Left hindlimb (tissue), 1 donor: ENCODE measurements at regions not wholly inside any gene's neighbourhood (a gene's known extent, or its start where the extent isn't known, plus 50 kb on each side); places are given as distances from the start of the nearest gene placed in this dataset.
"Not testable (repeated sequence)": the region's sequence is repeated elsewhere in the genome, so short reads cannot be mapped to it uniquely, and the experiment has no call there.

ENCODE experiments used
- DNase-seq: peaks from one replicate; pipeline ENCODE4 v3.0.0-alpha.2; 2018

DNA sequence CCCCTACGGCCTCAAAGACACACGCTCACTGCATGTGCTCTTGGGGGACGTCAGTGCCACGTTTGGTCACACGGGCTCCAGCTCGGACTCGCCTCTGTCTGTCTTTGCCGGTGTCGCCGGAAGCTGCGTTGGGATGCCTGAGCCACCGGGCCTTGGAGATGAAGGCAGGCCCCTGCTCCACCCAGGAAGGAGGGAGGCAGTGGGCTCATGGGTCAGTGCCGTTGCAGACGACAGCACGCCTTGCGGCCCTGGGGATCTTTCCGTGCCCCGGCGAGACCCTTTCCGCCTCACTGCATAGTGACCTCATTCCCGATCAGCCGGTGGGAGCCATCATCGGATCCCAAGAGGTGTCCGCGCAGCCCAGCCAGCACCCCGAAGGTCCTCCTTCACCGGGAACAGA is 1407.3 kb upstream of the PCDH10 start:
- not testable (repeated sequence) for DNase-seq

DNA sequence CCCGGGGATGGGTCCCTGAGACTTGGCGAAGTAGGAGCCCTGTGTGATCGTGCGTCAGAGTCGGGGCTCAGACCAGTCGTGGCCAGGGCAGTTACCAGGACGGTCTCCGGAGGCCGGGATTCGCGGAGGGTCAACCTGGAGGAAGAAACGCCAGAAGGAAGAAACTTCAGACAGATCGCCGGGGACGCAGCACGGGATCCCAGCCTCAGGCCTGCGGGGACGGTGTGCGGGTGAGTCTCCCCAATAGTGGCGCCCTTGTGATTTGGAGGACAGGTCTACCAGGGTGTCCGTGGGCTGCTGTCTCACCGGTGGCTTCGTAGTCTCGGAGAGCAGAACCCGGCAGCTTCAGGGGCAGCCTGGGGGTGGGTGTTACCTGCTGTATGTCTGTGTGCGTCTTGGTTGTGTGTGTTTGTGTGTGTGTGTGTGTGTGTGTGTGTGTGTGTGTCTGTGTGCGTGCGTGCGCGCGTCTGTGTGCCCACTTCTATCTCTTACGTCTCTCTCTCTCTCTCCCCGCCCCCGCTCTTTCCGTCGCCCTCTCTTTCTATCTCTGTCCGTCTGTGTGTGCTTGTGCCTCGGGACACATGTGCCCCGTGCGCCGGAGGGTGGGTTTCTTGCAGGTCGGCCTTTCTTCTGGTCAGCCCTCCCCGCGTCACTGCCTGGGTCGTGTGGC is 1406.4 kb upstream of the PCDH10 start:
- not testable (repeated sequence) for DNase-seq

DNA sequence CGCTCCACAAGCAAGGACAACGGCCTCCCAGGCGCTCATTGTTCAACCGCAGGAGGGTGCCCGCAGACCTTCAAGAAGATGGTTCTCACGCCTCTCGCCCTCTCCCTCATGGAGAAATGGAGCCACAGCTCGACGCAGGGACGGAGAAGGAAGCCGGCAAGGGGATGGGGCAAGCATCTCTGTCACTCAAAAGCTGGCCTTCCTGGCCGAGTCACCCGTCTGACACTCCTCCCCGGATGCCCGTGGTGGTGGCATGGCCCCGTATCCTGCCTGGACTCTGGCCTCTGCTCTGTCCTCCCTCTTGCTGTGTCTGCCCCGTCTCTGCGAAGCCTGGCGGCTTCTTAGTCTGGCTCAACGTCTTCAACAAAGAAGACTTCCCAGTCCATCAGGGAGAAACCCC is 1405.7 kb upstream of the PCDH10 start:
- DNase-seq, result not testable (repeated sequence)

DNA sequence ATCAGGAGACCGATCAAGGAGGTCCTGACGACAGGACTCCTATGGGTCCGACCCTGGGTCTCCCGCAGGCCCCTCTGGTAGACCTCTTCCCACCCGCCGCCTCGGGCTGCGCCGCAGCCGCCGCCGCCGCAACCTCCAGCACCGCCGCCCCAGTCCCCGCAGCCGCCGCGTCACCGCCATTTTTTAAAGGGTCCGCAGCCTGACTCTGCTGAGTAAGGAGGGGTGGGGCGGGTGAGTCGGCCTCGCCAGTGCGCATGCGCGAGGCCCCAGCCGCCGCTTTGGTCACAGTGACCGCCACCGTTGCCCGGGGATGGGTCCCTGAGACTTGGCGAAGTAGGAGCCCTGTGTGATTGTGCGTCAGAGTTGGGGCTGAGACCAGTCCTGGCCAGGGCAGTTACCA is 1401.9 kb upstream of the PCDH10 start:
- DNase-seq, result not testable (repeated sequence)

DNA sequence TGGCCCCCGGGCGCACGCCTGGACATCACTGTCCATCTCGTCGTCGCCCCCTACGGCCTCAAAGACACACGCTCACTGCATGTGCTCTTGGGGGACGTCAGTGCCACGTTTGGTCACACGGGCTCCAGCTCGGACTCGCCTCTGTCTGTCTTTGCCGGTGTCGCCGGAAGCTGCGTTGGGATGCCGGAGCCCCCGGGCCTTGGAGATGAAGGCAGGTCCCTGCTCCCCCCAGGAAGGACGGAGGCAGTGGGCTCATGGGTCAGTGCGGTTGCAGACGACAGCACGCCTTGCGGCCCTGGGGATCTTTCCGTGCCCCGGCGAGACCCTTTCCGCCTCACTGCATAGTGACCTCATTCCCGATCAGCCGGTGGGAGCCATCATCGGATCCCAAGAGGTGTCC is 1399.9 kb upstream of the PCDH10 start:
- DNase-seq, result not testable (repeated sequence)

DNA sequence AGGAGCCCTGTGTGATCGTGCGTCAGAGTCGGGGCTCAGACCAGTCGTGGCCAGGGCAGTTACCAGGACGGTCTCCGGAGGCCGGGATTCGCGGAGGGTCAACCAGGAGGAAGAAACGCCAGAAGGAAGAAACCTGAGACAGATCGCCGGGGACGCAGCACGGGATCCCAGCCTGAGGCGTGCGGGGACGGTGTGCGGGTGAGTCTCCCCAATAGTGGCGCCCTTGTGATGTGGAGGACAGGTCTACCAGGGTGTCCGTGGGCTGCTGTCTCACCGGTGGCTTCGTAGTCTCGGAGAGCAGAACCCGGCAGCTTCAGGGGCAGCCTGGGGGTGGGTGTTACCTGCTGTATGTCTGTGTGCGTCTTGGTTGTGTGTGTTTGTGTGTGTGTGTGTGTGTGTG is 1399.1 kb upstream of the PCDH10 start:
- not testable (repeated sequence) for DNase-seq

DNA sequence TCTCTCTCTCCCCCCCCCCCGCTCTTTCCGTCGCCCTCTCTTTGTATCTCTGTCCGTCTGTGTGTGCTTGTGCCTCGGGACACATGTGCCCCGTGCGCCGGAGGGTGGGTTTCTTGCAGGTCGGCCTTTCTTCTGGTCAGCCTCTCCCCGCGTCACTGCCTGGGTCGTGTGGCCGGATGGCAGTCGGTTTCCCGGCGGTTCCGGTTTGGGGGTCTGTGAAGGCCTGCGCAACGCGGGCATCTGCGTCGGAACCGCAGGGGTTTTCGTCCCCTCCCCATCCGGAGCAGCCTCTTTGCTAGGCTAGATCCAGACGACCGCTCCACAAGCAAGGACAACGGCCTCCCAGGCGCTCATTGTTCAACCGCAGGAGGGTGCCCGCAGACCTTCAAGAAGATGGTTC is 1398.6 kb upstream of the PCDH10 start:
- not testable (repeated sequence) for DNase-seq

DNA sequence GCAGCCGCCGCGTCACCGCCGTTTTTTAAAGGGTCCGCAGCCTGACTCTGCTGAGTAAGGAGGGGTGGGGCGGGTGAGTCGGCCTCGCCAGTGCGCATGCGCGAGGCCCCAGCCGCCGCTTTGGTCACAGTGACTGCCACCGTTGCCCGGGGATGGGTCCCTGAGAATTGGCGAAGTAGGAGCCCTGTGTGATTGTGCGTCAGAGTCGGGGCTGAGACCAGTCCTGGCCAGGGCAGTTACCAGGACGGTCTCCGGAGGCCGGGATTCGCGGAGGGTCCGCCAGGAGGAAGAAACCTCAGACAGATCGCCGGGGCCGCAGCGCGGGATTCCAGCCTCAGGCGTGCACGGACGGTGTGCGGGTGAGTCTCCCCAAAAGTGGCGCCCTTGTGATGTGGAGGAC is 1386.9 kb upstream of the PCDH10 start:
- DNase-seq, result not testable (repeated sequence)

DNA sequence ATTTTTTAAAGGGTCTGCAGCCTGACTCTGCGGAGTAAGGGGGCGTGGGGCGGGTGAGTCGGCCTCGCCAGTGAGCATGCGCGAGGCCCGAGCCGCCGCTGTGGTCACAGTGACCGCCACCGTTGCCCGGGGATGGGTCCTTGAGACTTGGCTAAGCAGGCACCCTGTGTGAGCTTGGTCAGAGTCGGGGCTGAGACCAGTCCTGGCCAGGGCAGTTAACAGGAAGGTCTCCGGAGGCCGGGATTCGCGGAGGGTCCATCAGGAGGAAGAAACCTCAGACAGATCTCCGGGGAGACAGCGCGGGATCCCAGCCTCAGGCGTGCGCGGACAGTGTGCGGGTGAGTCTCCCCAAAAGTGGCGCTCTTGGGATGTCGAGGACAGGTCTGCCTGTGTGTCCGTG is 1384.4 kb upstream of the PCDH10 start:
- peak; percentile 21 for DNase-seq

DNA sequence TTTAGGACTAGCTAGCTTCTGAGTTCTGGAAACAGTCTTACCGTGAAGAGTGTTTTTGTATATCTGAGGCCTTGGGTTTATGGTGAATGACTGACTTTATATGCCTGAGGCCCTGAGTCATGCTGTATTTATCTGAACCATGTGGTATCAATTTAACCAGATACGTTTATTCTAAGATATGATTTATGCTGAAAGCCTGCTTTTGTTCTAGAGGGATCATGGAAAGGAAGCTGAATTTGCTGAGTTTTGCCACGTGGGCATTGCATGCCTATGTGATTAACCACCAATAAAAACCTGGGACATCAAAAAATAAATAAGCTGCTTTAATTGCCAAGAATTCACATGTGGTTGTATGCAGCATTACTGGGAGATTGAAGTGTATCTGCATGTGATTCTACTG is 1374.7 kb upstream of the PCDH10 start:
- DNase-seq, result not testable (repeated sequence)

DNA sequence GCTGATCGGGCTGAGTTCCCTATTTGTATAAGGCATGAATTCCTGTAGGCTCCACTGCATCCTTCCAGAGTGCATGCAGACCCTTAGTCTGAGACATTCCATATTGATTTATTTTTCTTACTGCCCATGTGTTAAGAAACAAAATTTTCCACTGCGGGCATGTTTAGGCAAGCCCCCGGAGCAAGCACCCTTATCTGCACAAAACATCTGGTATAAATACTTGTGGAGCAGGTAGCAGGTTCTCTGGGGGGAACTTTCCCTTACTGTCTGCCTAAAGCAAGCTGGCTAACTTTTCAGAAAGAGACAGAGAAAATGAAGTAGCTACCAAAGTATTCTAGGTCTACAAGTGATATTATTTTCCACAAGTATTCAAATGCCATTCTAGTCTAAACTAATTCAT is 1338.5 kb upstream of the PCDH10 start:
- DNase-seq, result not testable (repeated sequence)
